ENCODE measurements at regions not wholly inside any gene's neighbourhood (a gene's known extent, or its start where the extent isn't known, plus 50 kb on each side); places are given as distances from the start of the nearest gene placed in this dataset.
A peak's percentile ranks its signal among the peaks of the same experiment; 100 is the strongest.
"Not testable (repeated sequence)": the region's sequence is repeated elsewhere in the genome, so short reads cannot be mapped to it uniquely, and the experiment has no call there.

DNA sequence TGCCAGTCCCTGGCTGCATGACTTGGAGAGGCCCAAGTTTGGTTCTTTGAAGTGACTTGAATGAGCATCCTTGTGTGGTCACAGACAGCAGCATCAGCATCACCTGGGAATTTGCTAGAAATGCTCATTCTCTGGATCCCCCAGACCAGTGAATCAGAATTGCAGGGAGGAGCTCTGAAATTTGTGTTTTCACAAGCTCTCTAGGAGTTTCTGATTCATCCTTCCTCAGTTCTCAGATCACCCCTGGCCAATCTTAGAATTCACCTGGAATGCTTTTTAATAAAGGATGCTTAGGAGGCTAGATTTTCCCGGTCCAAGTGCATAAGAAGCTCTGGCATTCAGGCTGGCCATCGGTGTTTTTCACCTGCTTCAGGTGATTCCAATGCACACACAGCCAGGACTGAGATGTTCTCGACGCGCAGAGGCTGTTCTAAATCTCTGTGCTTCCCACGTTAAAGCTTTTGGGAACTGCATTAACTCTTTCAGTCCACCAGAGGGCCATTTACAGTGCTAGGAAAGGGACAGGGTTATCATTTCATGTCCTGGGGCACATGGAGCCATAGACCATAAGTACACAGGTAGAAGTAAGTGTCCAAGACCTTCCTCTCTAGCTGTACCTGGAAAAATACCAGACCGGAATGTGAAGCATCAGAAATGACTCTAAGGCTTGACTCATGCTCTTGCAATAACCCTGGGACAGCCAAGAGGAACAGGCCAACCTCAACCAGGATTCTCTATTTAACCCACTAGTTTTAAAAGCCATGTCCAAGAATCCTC is 85.7 kb upstream of the XYLT1 start:
- no peak for DNase-seq (ENCODE audit: low read depth in 3 of 3)

DNA sequence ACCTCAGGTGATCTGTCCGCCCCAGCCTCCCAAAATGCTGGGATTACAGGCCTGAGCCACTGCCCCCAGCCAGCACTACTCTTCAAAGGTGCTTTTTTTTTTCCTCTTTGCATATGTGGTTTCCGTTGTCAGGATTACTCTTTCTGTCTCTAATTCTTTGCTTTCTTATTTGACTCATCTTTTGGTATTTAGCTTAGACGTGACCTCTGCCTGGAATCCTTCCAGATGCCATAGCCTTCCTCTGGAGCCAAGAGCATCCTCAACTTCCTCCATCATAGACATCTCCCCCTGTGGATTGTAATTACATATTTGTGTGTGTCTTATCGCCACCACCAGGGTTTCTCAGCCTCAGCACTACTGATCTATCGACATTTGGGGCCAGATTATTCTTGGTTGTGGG is 84.4 kb upstream of the XYLT1 start:
- no peak for DNase-seq (ENCODE audit: low read depth in 3 of 3)

GRCh38 chr16:17552351-17552750 is 81.6 kb upstream of the XYLT1 start:
- DNase-seq (ENCODE audit: low read depth in 3 of 3): no peak

GRCh38 chr16:17551682-17552081 is 80.9 kb upstream of the XYLT1 start:
- DNase-seq (ENCODE audit: low read depth in 3 of 3): not testable (repeated sequence)

GRCh38 chr16:17548825-17549224 is 78.1 kb upstream of the XYLT1 start:
- DNase-seq (ENCODE audit: low read depth in 3 of 3): no peak

DNA sequence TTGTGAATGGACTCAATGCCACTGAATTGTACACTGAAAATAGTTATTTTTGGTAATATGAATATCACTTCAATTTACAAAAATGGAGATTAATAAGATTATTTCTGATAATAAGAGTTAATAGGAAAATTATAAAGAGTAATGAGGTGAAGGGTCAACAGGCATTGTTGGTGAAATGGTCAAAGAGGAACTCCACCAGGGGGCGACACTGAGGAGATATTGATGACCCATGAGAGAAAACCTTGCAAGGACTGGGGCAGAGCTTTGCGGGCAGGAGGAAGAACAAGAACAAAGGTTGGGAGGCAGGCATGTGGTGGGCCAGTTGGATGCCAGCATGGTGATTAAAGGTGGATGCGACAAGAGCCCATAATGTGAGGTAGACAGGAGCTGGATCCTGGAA is 74.0 kb upstream of the XYLT1 start:
- peak in 1 of 3 experiments; percentile 8 for DNase-seq (ENCODE audit: low read depth in 3 of 3)

GRCh38 chr16:17544304-17544703 is 73.5 kb upstream of the XYLT1 start:
- DNase-seq (ENCODE audit: low read depth in 3 of 3): no peak

- no peak for DNase-seq (ENCODE audit: low read depth in 3 of 3)
These were observed 72.3 kb upstream of the XYLT1 start for GRCh38 chr16:17543073-17543472.

- no peak for DNase-seq (ENCODE audit: low read depth in 3 of 3)
These were observed 70.6 kb upstream of the XYLT1 start for GRCh38 chr16:17541324-17541723.

GRCh38 chr16:17538927-17539326 is 68.2 kb upstream of the XYLT1 start:
- DNase-seq (ENCODE audit: low read depth in 3 of 3): no peak

DNA sequence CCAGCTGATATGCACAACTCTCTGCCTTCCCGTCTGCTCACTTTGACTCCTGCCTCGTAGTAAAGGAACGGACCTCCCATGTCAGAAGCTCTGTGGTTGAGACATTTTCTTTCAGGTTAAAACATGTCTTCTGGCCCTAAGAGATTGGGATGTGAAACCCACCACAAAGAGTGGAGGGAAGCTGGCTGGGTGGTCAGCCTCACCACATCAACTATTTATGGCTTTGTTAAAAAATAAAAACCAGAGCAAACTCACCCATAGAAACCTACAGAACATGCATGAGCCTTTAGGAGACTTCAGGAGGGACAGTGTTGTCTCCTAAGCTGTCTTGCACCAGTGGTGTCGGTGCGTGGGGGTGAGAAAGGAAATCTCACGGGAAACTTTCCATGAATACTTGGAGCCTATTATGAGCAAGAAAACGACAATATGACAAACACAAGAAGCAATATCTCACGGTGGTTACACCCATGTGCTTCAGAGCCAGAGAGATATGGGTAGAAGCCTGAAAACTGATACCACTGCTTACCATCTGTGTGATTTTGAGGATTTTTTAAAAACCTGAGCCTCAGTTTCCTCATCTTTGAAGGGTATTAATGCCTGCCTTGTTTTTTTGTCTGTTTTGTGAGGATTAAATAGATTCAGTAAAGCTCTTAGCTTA is 61.7 kb upstream of the XYLT1 start:
- DNase-seq (ENCODE audit: low read depth in 3 of 3): no peak

DNA sequence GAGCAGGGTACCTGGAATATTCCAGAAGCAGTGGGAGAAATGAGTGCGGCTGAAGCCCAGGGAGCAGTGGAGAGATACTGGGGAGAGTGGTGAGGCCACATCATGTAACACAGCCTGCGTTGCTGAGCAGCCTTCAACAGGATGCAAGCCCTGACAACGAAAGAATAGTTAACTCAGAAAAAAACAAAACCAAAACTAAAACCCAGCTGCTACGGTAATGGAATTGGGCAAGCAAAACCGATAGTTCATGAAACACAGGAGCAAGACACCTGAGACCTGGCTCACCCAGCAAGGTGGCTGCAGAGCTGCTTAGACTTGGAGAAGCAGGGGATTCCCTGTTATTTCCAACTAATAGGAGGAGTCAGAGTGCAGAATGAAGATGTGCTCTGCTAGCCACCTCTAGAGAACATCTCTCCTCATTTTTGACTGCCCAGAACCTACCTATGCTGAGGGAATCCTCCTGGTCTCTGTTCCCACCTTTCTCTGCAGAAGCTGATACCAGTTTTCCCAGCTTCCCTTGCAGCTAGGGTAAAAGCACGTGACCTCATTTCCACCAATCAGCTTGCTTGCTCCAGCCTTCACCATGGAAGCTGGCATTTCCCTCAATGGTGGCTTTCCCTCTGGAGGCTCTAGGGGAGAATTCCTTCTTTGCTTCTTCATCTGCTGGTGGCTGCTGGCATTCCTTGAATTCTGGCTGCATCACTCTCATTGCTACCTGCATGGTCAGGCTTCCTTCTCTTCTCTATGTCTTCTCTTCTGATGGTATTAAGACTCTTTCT is 59.4 kb upstream of the XYLT1 start:
- DNase-seq (ENCODE audit: low read depth in 3 of 3): peak; percentile 0 to 11 (median 4)

DNA sequence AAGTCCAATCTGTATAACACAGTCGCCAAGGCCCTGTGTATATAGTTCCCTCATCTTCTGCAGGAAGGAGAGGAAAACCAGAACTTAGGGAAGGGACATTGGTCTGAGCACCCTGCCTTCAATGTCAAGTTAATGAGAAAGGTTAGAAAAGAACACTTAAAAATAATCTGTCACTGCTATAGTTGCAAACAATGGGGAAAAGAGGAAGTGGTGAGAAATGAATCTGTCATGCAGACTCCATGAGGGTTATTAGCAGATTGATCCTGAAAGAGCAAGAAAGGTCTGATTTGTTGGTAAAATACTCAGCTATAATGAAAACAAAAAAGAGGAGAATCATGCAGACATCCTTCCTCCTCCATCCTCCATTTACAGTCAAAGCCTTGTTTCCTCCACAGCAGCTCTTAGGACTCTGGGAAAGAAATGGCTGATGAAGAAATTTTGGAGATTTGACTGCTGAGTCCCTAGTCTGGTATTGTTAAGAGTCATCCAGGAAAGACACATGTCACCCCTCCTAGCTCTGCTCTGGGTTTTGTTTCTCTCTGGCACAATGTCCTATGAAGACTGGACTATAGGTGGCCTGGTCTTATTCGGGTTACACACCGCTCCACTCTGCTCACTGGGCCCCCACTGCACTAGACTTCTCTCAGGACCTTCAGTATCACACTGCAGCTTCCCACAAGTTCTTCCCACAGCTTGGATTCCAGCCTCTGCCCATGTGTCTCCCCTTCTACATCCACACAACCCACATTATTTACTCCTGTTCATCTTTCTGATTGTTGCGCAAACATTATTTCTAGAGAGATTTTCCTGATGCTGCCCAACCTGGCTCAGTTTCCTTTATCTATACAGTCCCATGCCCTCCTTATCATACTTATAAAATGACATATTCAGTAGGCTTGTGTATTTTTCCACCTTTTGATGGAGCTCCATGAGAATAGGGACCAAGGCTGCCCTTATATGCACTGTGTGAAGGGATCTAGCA is 56.5 kb upstream of the XYLT1 start:
- no peak for DNase-seq (ENCODE audit: low read depth in 3 of 3)

DNA sequence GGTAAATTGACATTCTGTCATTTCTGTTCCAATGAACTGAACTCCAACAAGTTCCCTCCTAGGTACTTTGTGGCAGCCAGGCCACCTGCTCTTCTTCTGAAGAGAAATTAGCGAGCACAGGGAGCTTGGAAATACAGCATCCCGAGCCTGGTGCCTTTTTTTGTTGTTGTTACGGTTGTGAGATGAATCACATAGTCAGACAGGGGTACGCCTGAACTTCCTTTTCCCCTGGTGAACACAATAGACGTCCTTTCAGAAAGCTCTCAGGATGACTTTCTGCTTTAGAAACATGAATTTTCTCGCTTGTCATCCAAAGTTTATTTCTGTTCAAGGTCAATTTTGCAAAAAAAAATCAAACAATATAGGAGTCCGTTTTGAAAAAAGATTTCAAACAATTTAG is 53.9 kb upstream of the XYLT1 start:
- no peak for DNase-seq (ENCODE audit: low read depth in 3 of 3)

GRCh38 chr16:17520561-17520960 is 49.8 kb upstream of the XYLT1 start:
- DNase-seq (ENCODE audit: low read depth in 3 of 3): no peak

Data from stimulated activated CD4-positive, alpha-beta T cell treated with anti-CD3 and anti-CD28 coated beads, TNF-alpha, amount 100 ng/mL, for 24 hours (primary cell).